ENCODE measurements at regions not wholly inside any gene's neighbourhood (a gene's known extent, or its start where the extent isn't known, plus 50 kb on each side); places are given as distances from the start of the nearest gene placed in this dataset.

- TF ChIP-seq EZH2 (IDR thresholded peaks at IDR 0.05; ENCODE audit: borderline replicate concordance, low read depth, low read length, severe bottlenecking), result no peak
- TF ChIP-seq CTCF (IDR thresholded peaks at IDR 0.05; ENCODE audit: borderline replicate concordance, extremely low read depth, low read length, poor library complexity, severe bottlenecking), result no peak
- Histone ChIP-seq H3K27me3 (ENCODE audit: insufficient read depth, low read length, poor library complexity) (peaks cover 3% of the 10 kb centered on the region), H3K27ac (ENCODE audit: low read length) (no peak overlapping the region), H3K9me3 (ENCODE audit: insufficient read depth, low read length, severe bottlenecking) (no peaks in the 10 kb centered on the region), H4K20me1 (ENCODE audit: insufficient read depth, low read length) (no peaks in the 10 kb centered on the region), H3K79me2 (ENCODE audit: insufficient read depth, low read length) (no peaks in the 10 kb centered on the region), H3K4me1 (ENCODE audit: insufficient read depth, low read length) (no peaks in the 10 kb centered on the region), H3K4me3 (ENCODE audit: low read depth in 1 of 2, low read length in 2 of 2) (no peak overlapping the region), H3K36me3 (ENCODE audit: insufficient read depth, low read length) (no peaks in the 10 kb centered on the region), H3K4me2 (ENCODE audit: insufficient read depth, low read length) (no peak overlapping the region), H3K9ac (ENCODE audit: low read depth, low read length) (no peak overlapping the region), H2AFZ (ENCODE audit: low read depth, low read length) (no peak overlapping the region)
- ATAC-seq (ENCODE audit: insufficient read depth, low read depth) (no peak), DNase-seq (no peak)
Observed at GRCh38 chr16:26644912-26645543, 421.7 kb upstream of the C16orf82 start.

GRCh38 chr16:26645614-26646013 lies 421.1 kb upstream of the C16orf82 start:
- Histone ChIP-seq H3K4me2 (ENCODE audit: insufficient read depth, low read length) (no peak overlapping the region), H3K27me3 (ENCODE audit: insufficient read depth, low read length, poor library complexity) (peaks cover 3% of the 10 kb centered on the region), H4K20me1 (ENCODE audit: insufficient read depth, low read length) (no peaks in the 10 kb centered on the region), H3K27ac (ENCODE audit: low read length) (no peak overlapping the region), H3K4me3 (ENCODE audit: low read depth in 1 of 2, low read length in 2 of 2) (no peak overlapping the region), H2AFZ (ENCODE audit: low read depth, low read length) (no peak overlapping the region), H3K9ac (ENCODE audit: low read depth, low read length) (no peak overlapping the region), H3K36me3 (ENCODE audit: insufficient read depth, low read length) (no peaks in the 10 kb centered on the region), H3K4me1 (ENCODE audit: insufficient read depth, low read length) (no peaks in the 10 kb centered on the region), H3K79me2 (ENCODE audit: insufficient read depth, low read length) (no peaks in the 10 kb centered on the region), H3K9me3 (ENCODE audit: insufficient read depth, low read length, severe bottlenecking) (no peaks in the 10 kb centered on the region)
- ATAC-seq (ENCODE audit: insufficient read depth, low read depth), result 0 out of 3 replicates have a peak, but pooled peaks have one; percentile 35
- TF ChIP-seq EZH2 (IDR thresholded peaks at IDR 0.05; ENCODE audit: borderline replicate concordance, low read depth, low read length, severe bottlenecking) (no peak), CTCF (IDR thresholded peaks at IDR 0.05; ENCODE audit: borderline replicate concordance, extremely low read depth, low read length, poor library complexity, severe bottlenecking) (peak; percentile 55)
- DNase-seq, result peak; percentile 19

GRCh38 chr16:26647870-26648269 lies 418.9 kb upstream of the C16orf82 start:
- TF ChIP-seq EZH2 (IDR thresholded peaks at IDR 0.05; ENCODE audit: borderline replicate concordance, low read depth, low read length, severe bottlenecking), result no peak
- no peak for TF ChIP-seq CTCF (IDR thresholded peaks at IDR 0.05; ENCODE audit: borderline replicate concordance, extremely low read depth, low read length, poor library complexity, severe bottlenecking)
- H3K27ac ChIP-seq (ENCODE audit: low read length), result no peak overlapping the region
- no peaks in the 10 kb centered on the region for H3K79me2 ChIP-seq (ENCODE audit: insufficient read depth, low read length)
- no peaks in the 10 kb centered on the region for H3K36me3 ChIP-seq (ENCODE audit: insufficient read depth, low read length)
- ATAC-seq (ENCODE audit: insufficient read depth, low read depth), result no peak
- no peak overlapping the region for H3K9ac ChIP-seq (ENCODE audit: low read depth, low read length)
- H2AFZ ChIP-seq (ENCODE audit: low read depth, low read length), result no peak overlapping the region
- H3K9me3 ChIP-seq (ENCODE audit: insufficient read depth, low read length, severe bottlenecking), result no peaks in the 10 kb centered on the region
- H4K20me1 ChIP-seq (ENCODE audit: insufficient read depth, low read length), result no peaks in the 10 kb centered on the region
- DNase-seq, result no peak
- H3K4me3 ChIP-seq (ENCODE audit: low read depth in 1 of 2, low read length in 2 of 2), result no peak overlapping the region
- no peak overlapping the region for H3K4me2 ChIP-seq (ENCODE audit: insufficient read depth, low read length)
- H3K27me3 ChIP-seq (ENCODE audit: insufficient read depth, low read length, poor library complexity), result peaks cover 3% of the 10 kb centered on the region
- no peaks in the 10 kb centered on the region for H3K4me1 ChIP-seq (ENCODE audit: insufficient read depth, low read length)

All from DND-41 (cell line).